MM.1S (cell line): ENCODE measurements at regions not wholly inside any gene's neighbourhood (a gene's known extent, or its start where the extent isn't known, plus 50 kb on each side); places are given as distances from the start of the nearest gene placed in this dataset.

Experiments
- CTCF ChIP-seq: fragments of 300-600 bp; sonication (generic); IDR thresholded peaks from 2 replicates; pipeline ENCODE4 v1.5.1; 2016; ENCODE audit warnings: antibody characterized with exemption, low read length, mixed read lengths
- EZH2 ChIP-seq: fragments of 300-600 bp; sonication (generic); optimal IDR thresholded peaks from 2 replicates; pipeline ENCODE3; 2017; ENCODE audit warnings: low read depth, mild to moderate bottlenecking, antibody characterized with exemption, low read length, mixed read lengths

GRCh38 chr4:97457253-97457652 is 686.0 kb downstream of the STPG2 start:
- no peak for TF ChIP-seq CTCF
- TF ChIP-seq EZH2 = no peak
